GM23338 (cell line): ENCODE measurements at regions not wholly inside any gene's neighbourhood (a gene's known extent, or its start where the extent isn't known, plus 50 kb on each side); places are given as distances from the start of the nearest gene placed in this dataset.

Experiments
- ATAC-seq: fragments of 200-7000 bp; cut with Tn5 transposase; 3 replicates; pipeline ENCODE4 v1.9.1; 2020
- DNase-seq: peaks from one replicate; pipeline ENCODE4 v3.0.0-alpha.2; 2015; ENCODE audit warnings: low spot score
- H2AFZ ChIP-seq: fragments of 200-600 bp; sonication (generic); 2 replicates; pipeline ENCODE4 v1.8.0; 2016; ENCODE audit warnings: antibody characterized with exemption, mild to moderate bottlenecking, moderate library complexity
- H3F3A ChIP-seq: fragments of 200-600 bp; sonication (generic); replicated peaks from 2 replicates; pipeline ENCODE4 v1.8.0; 2017; ENCODE audit warnings: antibody characterized with exemption, mixed run types, low read depth
- H3K27ac ChIP-seq: fragments of 200-600 bp; sonication (generic); 2 replicates; pipeline ENCODE4 v1.6.1; 2016; ENCODE audit warnings: low read depth
- H3K27me3 ChIP-seq: fragments of 200-600 bp; sonication (generic); 2 replicates; pipeline ENCODE4 v1.8.0; 2016; ENCODE audit warnings: mild to moderate bottlenecking, mixed run types, moderate library complexity; ENCODE audit not compliant: insufficient read depth
- H3K36me3 ChIP-seq: fragments of 200-600 bp; sonication (generic); 2 replicates; pipeline ENCODE4 v1.8.0; 2016; ENCODE audit warnings: mild to moderate bottlenecking; ENCODE audit not compliant: insufficient read depth
- H3K4me1 ChIP-seq: fragments of 200-600 bp; sonication (generic); 2 replicates; pipeline ENCODE4 v1.8.0; 2016; ENCODE audit warnings: mild to moderate bottlenecking, moderate library complexity; ENCODE audit not compliant: insufficient read depth
- H3K4me2 ChIP-seq: fragments of 200-600 bp; sonication (generic); 2 replicates; pipeline ENCODE4 v1.7.1; 2017; ENCODE audit warnings: mixed run types
- H3K4me3 ChIP-seq: fragments of 200-600 bp; sonication (generic); 2 replicates; pipeline ENCODE4 v1.6.1; 2016; ENCODE audit warnings: mixed run types
- H3K79me2 ChIP-seq: fragments of 200-600 bp; sonication (generic); replicated peaks from 2 replicates; pipeline ENCODE4 v1.8.0; 2017; ENCODE audit warnings: mild to moderate bottlenecking; ENCODE audit not compliant: insufficient read depth
- H3K9me2 ChIP-seq: fragments of 200-600 bp; sonication (generic); 2 replicates; pipeline ENCODE4 v1.8.0; 2017; ENCODE audit not compliant: insufficient read depth
- H4K20me1 ChIP-seq: fragments of 200-600 bp; sonication (generic); replicated peaks from 2 replicates; pipeline ENCODE4 v1.8.0; 2017; ENCODE audit warnings: mild to moderate bottlenecking; ENCODE audit not compliant: insufficient read depth
- H3K27ac Mint-ChIP-seq: 2 replicates; pipeline ENCODE4 v1.8.0; 2020; ENCODE audit warnings: inconsistent platforms, mild to moderate bottlenecking, moderate library complexity, mixed read lengths
- H3K27me3 Mint-ChIP-seq: 3 replicates; pipeline ENCODE4 v1.8.0; 2022; ENCODE audit warnings: low read depth, mild to moderate bottlenecking, moderate library complexity, mixed read lengths, inconsistent platforms; ENCODE audit not compliant: insufficient read depth, poor library complexity
- H3K36me3 Mint-ChIP-seq: 3 replicates; pipeline ENCODE4 v1.8.0; 2021; ENCODE audit warnings: low read depth, mild to moderate bottlenecking, inconsistent platforms, moderate library complexity, mixed read lengths
- H3K4me1 Mint-ChIP-seq: 3 replicates; pipeline ENCODE4 v1.8.0; 2020; ENCODE audit warnings: mild to moderate bottlenecking, inconsistent platforms, mixed read lengths
- H3K4me3 Mint-ChIP-seq: 3 replicates; pipeline ENCODE4 v1.8.0; 2021; ENCODE audit warnings: moderate library complexity, mild to moderate bottlenecking, inconsistent platforms, mixed read lengths
- H3K9me3 Mint-ChIP-seq: 3 replicates; pipeline ENCODE4 v1.8.0; 2020; ENCODE audit warnings: moderate library complexity, mild to moderate bottlenecking, inconsistent platforms, mixed read lengths
- CREB1 ChIP-seq: fragments of 250-450 bp; sonication (Bioruptor Pico); IDR thresholded peaks from 2 replicates; pipeline ENCODE4 v1.5.0; 2020; ENCODE audit warnings: low read depth, mild to moderate bottlenecking, moderate library complexity
- CTCF ChIP-seq, 2 experiments: fragments of 200-600 bp in 1 of 2; sonication (generic) in 1 of 2; conservative IDR thresholded peaks; 2 replicates each; pipeline versions ENCODE4 v1.5.1 to v1.6.1; 2016 to 2017; ENCODE audit warnings: antibody characterized with exemption in 2 of 2, low read depth in 2 of 2, mild to moderate bottlenecking in 2 of 2, moderate library complexity in 1 of 2
- ETS1 ChIP-seq: IDR thresholded peaks from 2 replicates; pipeline ENCODE4 v1.6.1; 2016; ENCODE audit warnings: antibody characterized with exemption
- EZH2 ChIP-seq: fragments of 200-600 bp; sonication (generic); IDR thresholded peaks from one replicate; pipeline ENCODE4 v1.8.0; 2017; ENCODE audit warnings: antibody characterized with exemption, mild to moderate bottlenecking, low read depth; ENCODE audit not compliant: unreplicated experiment
- EZH2phosphoT487 ChIP-seq: fragments of 200-600 bp; sonication (generic); IDR thresholded peaks from one replicate; pipeline ENCODE4 v1.8.1; 2018; ENCODE audit warnings: antibody characterized with exemption; ENCODE audit not compliant: unreplicated experiment
- JUNB ChIP-seq: IDR thresholded peaks from one replicate; pipeline ENCODE4 v1.6.1; 2016; ENCODE audit warnings: antibody characterized with exemption; ENCODE audit not compliant: unreplicated experiment
- NANOG ChIP-seq: IDR thresholded peaks from 2 replicates; pipeline ENCODE4 v1.6.1; 2016; ENCODE audit warnings: antibody characterized with exemption, borderline replicate concordance
- POLR2AphosphoS5 ChIP-seq: IDR thresholded peaks from 2 replicates; pipeline ENCODE4 v1.6.1; 2016; ENCODE audit warnings: antibody characterized with exemption, low read depth
- REST ChIP-seq: IDR thresholded peaks from one replicate; pipeline ENCODE4 v1.6.1; 2018; ENCODE audit warnings: antibody characterized with exemption; ENCODE audit not compliant: unreplicated experiment
- STAT1 ChIP-seq: IDR thresholded peaks from one replicate; pipeline ENCODE4 v1.6.1; 2016; ENCODE audit warnings: antibody characterized with exemption; ENCODE audit not compliant: unreplicated experiment
- ZNF114 ChIP-seq: fragments of 250-450 bp; sonication (Bioruptor Pico); IDR thresholded peaks from 2 replicates; pipeline ENCODE4 v1.5.0; 2020; ENCODE audit warnings: mild to moderate bottlenecking, moderate library complexity
- ZNF331 ChIP-seq: fragments of 250-450 bp; sonication (Bioruptor Pico); IDR thresholded peaks from 2 replicates; pipeline ENCODE4 v1.5.0; 2020; ENCODE audit warnings: low read depth, mild to moderate bottlenecking, moderate library complexity
- ZNF462 ChIP-seq: fragments of 250-450 bp; sonication (Bioruptor Pico); IDR thresholded peaks from 2 replicates; pipeline ENCODE4 v1.5.0; 2020; ENCODE audit warnings: mild to moderate bottlenecking, moderate library complexity

GRCh38 chr15:36497901-36498300 lies 81.5 kb upstream of the CDIN1 start:
- DNase-seq = no peak
- H3K27ac Mint-ChIP-seq = no peak overlapping the region; the same call in 1 of the 2 replicates
- Histone ChIP-seq H3K4me3 (no peak overlapping the region), H3K27me3 (no peaks in the 10 kb centered on the region), H3K79me2 (no peaks in the 10 kb centered on the region), H3F3A (no peaks in the 10 kb centered on the region), H3K4me1 (no peaks in the 10 kb centered on the region), H3K36me3 (no peaks in the 10 kb centered on the region), H3K27ac (no peak overlapping the region), H4K20me1 (no peaks in the 10 kb centered on the region), H3K9me2 (no peaks in the 10 kb centered on the region), H3K4me2 (no peak overlapping the region), H2AFZ (no peak overlapping the region)
- no peaks in the 10 kb centered on the region for H3K9me3 Mint-ChIP-seq
- H3K27me3 Mint-ChIP-seq = no peaks in the 10 kb centered on the region
- H3K4me3 Mint-ChIP-seq = no peak overlapping the region
- TF ChIP-seq STAT1 (no peak), NANOG (no peak), CTCF (conservative IDR thresholded peaks at IDR 0.05; ENCODE audit: low read depth in 2 of 2) (no peak), ETS1 (no peak), JUNB (no peak), ZNF114 (CRISPR knock-in tag) (no peak), ZNF331 (CRISPR knock-in tag) (no peak), EZH2 (no peak), CREB1 (CRISPR knock-in tag) (no peak), ZNF462 (CRISPR knock-in tag) (no peak), REST (no peak), POLR2AphosphoS5 (no peak), EZH2phosphoT487 (no peak)
- peaks cover 14% of the 10 kb centered on the region for H3K4me1 Mint-ChIP-seq
- no peak for ATAC-seq
- no peaks in the 10 kb centered on the region for H3K36me3 Mint-ChIP-seq
